Activated naive CD4-positive, alpha-beta T cell treated with anti-CD3 and anti-CD28 coated beads for 36 hours (primary cell): ENCODE measurements at regions not wholly inside any gene's neighbourhood (a gene's known extent, or its start where the extent isn't known, plus 50 kb on each side); places are given as distances from the start of the nearest gene placed in this dataset.
"Not testable (repeated sequence)": the region's sequence is repeated elsewhere in the genome, so short reads cannot be mapped to it uniquely, and the experiment has no call there.

Experiments used
- CTCF ChIA-PET: fragments of 350-600 bp; sonication (Branson Sonifier 250); formaldehyde crosslinking; loops from one replicate; lab custom pipeline; 2021; ENCODE audit warnings: antibody characterized with exemption; lab: Charles Lee
- DNase-seq: peaks from one replicate; pipeline ENCODE4 v3.0.0-alpha.2; 2020
- H3K27ac Mint-ChIP-seq: one replicate; pipeline ENCODE4 v1.8.0; 2021; ENCODE audit warnings: mild to moderate bottlenecking, mixed read lengths
- H3K27me3 Mint-ChIP-seq: one replicate; pipeline ENCODE4 v1.8.0; 2021; ENCODE audit warnings: low read depth, mixed read lengths
- H3K36me3 Mint-ChIP-seq: one replicate; pipeline ENCODE4 v1.8.0; 2021; ENCODE audit warnings: low read depth, mixed read lengths
- H3K4me1 Mint-ChIP-seq: one replicate; pipeline ENCODE4 v1.8.0; 2021; ENCODE audit warnings: low read depth, mixed read lengths
- H3K4me3 Mint-ChIP-seq: one replicate; pipeline ENCODE4 v1.8.0; 2021; ENCODE audit warnings: mild to moderate bottlenecking, moderate library complexity, mixed read lengths
- H3K9me3 Mint-ChIP-seq: one replicate; pipeline ENCODE4 v1.8.0; 2021; ENCODE audit warnings: mixed read lengths
- intact Hi-C: fragments of 100-400 bp; cut with micrococcal nuclease; formaldehyde crosslinking; loops from one replicate; pipeline ENCODE4 v1.15.1; 2023

GRCh38 chr2:75925331-75926024 is 214.8 kb upstream of the GCFC2 start:
- Mint-ChIP-seq H3K27me3 (no peaks in the 10 kb centered on the region), H3K9me3 (peaks cover 1% of the 10 kb centered on the region), H3K36me3 (no peaks in the 10 kb centered on the region), H3K27ac (no peak overlapping the region), H3K4me1 (no peaks in the 10 kb centered on the region), H3K4me3 (no peak overlapping the region)
- intact Hi-C loops, result no loop called here
- CTCF ChIA-PET, result no interaction called here
- no peak for DNase-seq

GRCh38 chr2:75922191-75922590 is 211.5 kb upstream of the GCFC2 start:
- intact Hi-C loops, result no loop called here
- no peak for DNase-seq
- no peaks in the 10 kb centered on the region for H3K4me1 Mint-ChIP-seq

GRCh38 chr2:75920859-75921551 is 210.3 kb upstream of the GCFC2 start:
- CTCF ChIA-PET, result no interaction called here
- no peak overlapping the region for H3K4me3 Mint-ChIP-seq
- H3K36me3 Mint-ChIP-seq, result no peaks in the 10 kb centered on the region
- intact Hi-C loops, result no loop called here
- DNase-seq, result no peak
- H3K27me3 Mint-ChIP-seq, result peaks cover 2% of the 10 kb centered on the region
- H3K27ac Mint-ChIP-seq, result no peak overlapping the region
- H3K9me3 Mint-ChIP-seq, result no peaks in the 10 kb centered on the region
- H3K4me1 Mint-ChIP-seq, result no peaks in the 10 kb centered on the region

More at GRCh38 chr2:75922191-75922590, 211.5 kb upstream of the GCFC2 start:
- CTCF ChIA-PET, result no interaction called here
- peaks cover 2% of the 10 kb centered on the region for H3K27me3 Mint-ChIP-seq
- H3K9me3 Mint-ChIP-seq, result no peaks in the 10 kb centered on the region
- no peaks in the 10 kb centered on the region for H3K36me3 Mint-ChIP-seq
- no peak overlapping the region for H3K27ac Mint-ChIP-seq
- no peak overlapping the region for H3K4me3 Mint-ChIP-seq

GRCh38 chr2:75915851-75916634 is 205.3 kb upstream of the GCFC2 start:
- intact Hi-C loops, result no loop called here
- no peak for DNase-seq
- Mint-ChIP-seq H3K4me3 (no peak overlapping the region), H3K27me3 (peaks cover 4% of the 10 kb centered on the region), H3K27ac (no peak overlapping the region), H3K36me3 (no peaks in the 10 kb centered on the region), H3K4me1 (no peaks in the 10 kb centered on the region), H3K9me3 (no peaks in the 10 kb centered on the region)
- CTCF ChIA-PET, result no interaction called here

- Mint-ChIP-seq H3K4me1 (no peaks in the 10 kb centered on the region), H3K36me3 (no peaks in the 10 kb centered on the region), H3K4me3 (no peak overlapping the region), H3K27me3 (peaks cover 6% of the 10 kb centered on the region), H3K9me3 (no peaks in the 10 kb centered on the region), H3K27ac (no peak overlapping the region)
- peak; percentile 10 for DNase-seq
- CTCF ChIA-PET, result interaction anchor here (1.1 kb wide), 1 partner anchor 26 kb away, joined by 3 read pairs; no protein-coding TSS in a partner anchor
- intact Hi-C loops, result no loop called here
These were observed 186.2 kb upstream of the GCFC2 start for GRCh38 chr2:75896779-75897366.

- DNase-seq, result no peak
- CTCF ChIA-PET, result no interaction called here
- H3K4me1 Mint-ChIP-seq, result no peaks in the 10 kb centered on the region
- peaks cover 6% of the 10 kb centered on the region for H3K27me3 Mint-ChIP-seq
- H3K9me3 Mint-ChIP-seq, result no peaks in the 10 kb centered on the region
- intact Hi-C loops, result no loop called here
- H3K27ac Mint-ChIP-seq, result no peak overlapping the region
- H3K4me3 Mint-ChIP-seq, result no peak overlapping the region
- H3K36me3 Mint-ChIP-seq, result no peaks in the 10 kb centered on the region
These were observed 183.5 kb upstream of the GCFC2 start for GRCh38 chr2:75894170-75894569.

GRCh38 chr2:75892490-75892889 is 181.8 kb upstream of the GCFC2 start:
- Mint-ChIP-seq H3K27ac (no peak overlapping the region), H3K9me3 (no peaks in the 10 kb centered on the region), H3K27me3 (peaks cover 10% of the 10 kb centered on the region), H3K4me1 (no peaks in the 10 kb centered on the region), H3K4me3 (no peak overlapping the region), H3K36me3 (no peaks in the 10 kb centered on the region)
- intact Hi-C loops, result no loop called here
- CTCF ChIA-PET, result no interaction called here
- no peak for DNase-seq

- intact Hi-C loops, result no loop called here
- H3K27ac Mint-ChIP-seq, result no peak overlapping the region
- no peak for DNase-seq
These were observed 171.8 kb upstream of the GCFC2 start for GRCh38 chr2:75882530-75882929.

GRCh38 chr2:75875606-75876005 is 164.9 kb upstream of the GCFC2 start:
- H3K4me3 Mint-ChIP-seq, H3K9me3 Mint-ChIP-seq, H3K27me3 Mint-ChIP-seq, H3K27ac Mint-ChIP-seq, CTCF ChIA-PET, DNase-seq, intact Hi-C loops, H3K36me3 Mint-ChIP-seq, H3K4me1 Mint-ChIP-seq: not testable (repeated sequence)

More at GRCh38 chr2:75882530-75882929, 171.8 kb upstream of the GCFC2 start:
- no peak overlapping the region for H3K4me3 Mint-ChIP-seq
- no peaks in the 10 kb centered on the region for H3K9me3 Mint-ChIP-seq
- CTCF ChIA-PET, result no interaction called here
- peaks cover 3% of the 10 kb centered on the region for H3K27me3 Mint-ChIP-seq
- H3K36me3 Mint-ChIP-seq, result no peaks in the 10 kb centered on the region
- no peaks in the 10 kb centered on the region for H3K4me1 Mint-ChIP-seq

GRCh38 chr2:75871762-75872614 is 161.3 kb upstream of the GCFC2 start:
- CTCF ChIA-PET, H3K4me3 Mint-ChIP-seq, H3K27ac Mint-ChIP-seq, H3K36me3 Mint-ChIP-seq, H3K27me3 Mint-ChIP-seq, DNase-seq, H3K9me3 Mint-ChIP-seq, intact Hi-C loops, H3K4me1 Mint-ChIP-seq: not testable (repeated sequence)

GRCh38 chr2:75870651-75871137 is 160.0 kb upstream of the GCFC2 start:
- intact Hi-C loops, result no loop called here
- Mint-ChIP-seq H3K9me3 (no peaks in the 10 kb centered on the region), H3K27ac (no peak overlapping the region), H3K36me3 (no peaks in the 10 kb centered on the region), H3K4me1 (no peaks in the 10 kb centered on the region), H3K4me3 (no peak overlapping the region), H3K27me3 (peaks cover 2% of the 10 kb centered on the region)
- no peak for DNase-seq
- CTCF ChIA-PET, result interaction anchor here (1.2 kb wide), 1 partner anchor 26 kb away, joined by 3 read pairs; no protein-coding TSS in a partner anchor
